ENCODE measurements at regions not wholly inside any gene's neighbourhood (a gene's known extent, or its start where the extent isn't known, plus 50 kb on each side); places are given as distances from the start of the nearest gene placed in this dataset.

- no peak overlapping the region for H3K27ac ChIP-seq (ENCODE audit: low read depth, low read length)
- H3K9ac ChIP-seq (ENCODE audit: low read depth in 1 of 3, low read length in 3 of 3), result no peak overlapping the region
- H3K36me3 ChIP-seq (ENCODE audit: control insufficient read depth in 3 of 3, insufficient read depth in 3 of 3, low read length in 3 of 3), result no peaks in the 10 kb centered on the region
- H3K4me1 ChIP-seq (ENCODE audit: control insufficient read depth in 3 of 3, insufficient read depth in 3 of 3, low read length in 3 of 3), result peaks cover 0 to 2% (median 0%) of the 10 kb centered on the region in 3 donors
- no peaks in the 10 kb centered on the region for H3K9me3 ChIP-seq (ENCODE audit: control insufficient read depth in 3 of 3, low read length in 3 of 3)
- no peak overlapping the region for H3K4me3 ChIP-seq (ENCODE audit: low read length in 3 of 3)
- H3K27me3 ChIP-seq (ENCODE audit: control insufficient read depth in 3 of 3, insufficient read depth in 3 of 3, low read length in 3 of 3), result no peaks in the 10 kb centered on the region
Observed at GRCh38 chr6:74287932-74288331, 591.9 kb downstream of the CD109 start.

DNA sequence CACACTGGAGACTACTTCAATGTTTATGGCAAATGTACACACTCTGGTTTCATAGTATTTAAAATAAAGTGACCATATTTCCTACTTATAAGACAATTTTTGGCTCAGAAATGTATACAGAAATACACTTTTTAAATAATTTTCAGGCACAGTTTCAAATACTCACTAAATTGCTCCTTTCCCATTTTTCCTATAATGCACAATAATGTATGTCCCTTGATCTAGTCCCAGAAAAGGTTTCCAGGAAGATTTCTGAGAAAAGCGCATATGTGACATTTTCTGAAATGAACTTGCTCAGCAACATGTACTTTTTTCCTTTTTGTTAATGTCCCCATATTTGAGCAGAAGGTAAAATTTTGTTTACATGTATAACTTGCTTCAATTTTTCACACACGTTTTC, 591.4 kb downstream of the CD109 start:
- Histone ChIP-seq H3K27ac (ENCODE audit: low read depth, low read length) (no peak overlapping the region), H3K4me1 (ENCODE audit: control insufficient read depth in 3 of 3, insufficient read depth in 3 of 3, low read length in 3 of 3) (peaks cover 0 to 2% (median 0%) of the 10 kb centered on the region in 3 donors), H3K9me3 (ENCODE audit: control insufficient read depth in 3 of 3, low read length in 3 of 3) (no peaks in the 10 kb centered on the region), H3K4me3 (ENCODE audit: low read length in 3 of 3) (no peak overlapping the region), H3K36me3 (ENCODE audit: control insufficient read depth in 3 of 3, insufficient read depth in 3 of 3, low read length in 3 of 3) (no peaks in the 10 kb centered on the region), H3K9ac (ENCODE audit: low read depth in 1 of 3, low read length in 3 of 3) (no peak overlapping the region), H3K27me3 (ENCODE audit: control insufficient read depth in 3 of 3, insufficient read depth in 3 of 3, low read length in 3 of 3) (no peaks in the 10 kb centered on the region)

DNA sequence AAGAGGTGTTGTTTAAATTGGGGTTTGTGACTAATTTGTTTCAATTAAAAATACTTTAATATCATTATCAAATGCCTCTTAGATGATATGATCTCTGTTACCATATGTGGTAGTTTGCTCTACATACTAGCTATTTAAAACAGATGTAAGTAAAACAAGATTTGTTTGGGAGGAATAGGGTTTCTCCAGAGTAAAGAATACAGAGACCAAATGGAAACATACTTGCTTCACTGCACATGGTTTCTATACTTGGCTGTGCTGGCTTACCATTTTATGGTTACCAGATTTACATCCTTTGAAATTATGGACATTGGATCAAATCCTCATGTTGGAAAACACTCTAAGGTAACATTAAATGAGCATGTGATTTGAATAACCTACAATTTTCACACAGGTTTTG, 588.3 kb downstream of the CD109 start:
- H3K36me3 ChIP-seq (ENCODE audit: control insufficient read depth in 3 of 3, insufficient read depth in 3 of 3, low read length in 3 of 3), result no peaks in the 10 kb centered on the region
- no peak overlapping the region for H3K9ac ChIP-seq (ENCODE audit: low read depth in 1 of 3, low read length in 3 of 3)
- H3K4me1 ChIP-seq (ENCODE audit: control insufficient read depth in 3 of 3, insufficient read depth in 3 of 3, low read length in 3 of 3), result peaks cover 0 to 2% (median 0%) of the 10 kb centered on the region in 3 donors
- H3K4me3 ChIP-seq (ENCODE audit: low read length in 3 of 3), result no peak overlapping the region
- no peak overlapping the region for H3K27ac ChIP-seq (ENCODE audit: low read depth, low read length)
- H3K27me3 ChIP-seq (ENCODE audit: control insufficient read depth in 3 of 3, insufficient read depth in 3 of 3, low read length in 3 of 3), result no peaks in the 10 kb centered on the region
- no peaks in the 10 kb centered on the region for H3K9me3 ChIP-seq (ENCODE audit: control insufficient read depth in 3 of 3, low read length in 3 of 3)

- H3K9ac ChIP-seq (ENCODE audit: low read depth in 1 of 3, low read length in 3 of 3), result no peak overlapping the region
Observed at GRCh38 chr6:74283532-74283931, 587.5 kb downstream of the CD109 start.

DNA sequence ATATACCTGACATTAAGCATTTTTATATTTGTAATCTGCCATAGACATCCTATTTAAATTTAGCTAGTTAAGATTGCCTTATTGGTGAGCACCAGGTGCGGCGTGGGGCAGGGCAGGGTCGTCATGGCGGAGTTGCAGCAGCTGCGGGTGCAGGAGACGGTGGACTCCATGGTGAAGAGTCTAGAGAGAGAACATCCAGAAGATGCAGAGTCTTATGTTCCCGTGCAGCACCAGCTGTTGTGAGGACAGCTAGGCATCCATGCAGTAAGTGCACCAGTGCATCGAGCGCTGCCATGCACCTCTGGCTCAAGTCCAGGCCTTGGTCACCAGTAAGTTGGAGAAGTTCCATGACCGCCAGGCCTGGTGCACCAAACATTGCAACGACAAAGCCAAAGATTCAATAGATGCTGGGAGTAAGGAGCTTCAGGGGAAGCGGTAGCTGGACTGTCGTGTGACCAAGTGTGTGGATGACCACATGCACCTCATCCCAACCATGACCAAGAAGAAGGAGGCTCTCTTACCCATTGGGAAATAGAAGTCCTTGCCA, 586.2 kb downstream of the CD109 start:
- no peaks in the 10 kb centered on the region for H3K9me3 ChIP-seq (ENCODE audit: control insufficient read depth in 3 of 3, low read length in 3 of 3)
- no peak overlapping the region for H3K27ac ChIP-seq (ENCODE audit: low read depth, low read length)
- H3K4me1 ChIP-seq (ENCODE audit: control insufficient read depth in 3 of 3, insufficient read depth in 3 of 3, low read length in 3 of 3), result peaks cover 0 to 8% (median 3%) of the 10 kb centered on the region in 3 donors
- H3K27me3 ChIP-seq (ENCODE audit: control insufficient read depth in 3 of 3, insufficient read depth in 3 of 3, low read length in 3 of 3), result no peaks in the 10 kb centered on the region
- no peaks in the 10 kb centered on the region for H3K36me3 ChIP-seq (ENCODE audit: control insufficient read depth in 3 of 3, insufficient read depth in 3 of 3, low read length in 3 of 3)
- H3K9ac ChIP-seq (ENCODE audit: low read depth in 1 of 3, low read length in 3 of 3), result no peak overlapping the region
- H3K4me3 ChIP-seq (ENCODE audit: low read length in 3 of 3), result no peak overlapping the region

More at GRCh38 chr6:74283532-74283931, 587.5 kb downstream of the CD109 start:
- Histone ChIP-seq H3K4me3 (ENCODE audit: low read length in 3 of 3) (no peak overlapping the region), H3K27ac (ENCODE audit: low read depth, low read length) (no peak overlapping the region), H3K9me3 (ENCODE audit: control insufficient read depth in 3 of 3, low read length in 3 of 3) (no peaks in the 10 kb centered on the region), H3K27me3 (ENCODE audit: control insufficient read depth in 3 of 3, insufficient read depth in 3 of 3, low read length in 3 of 3) (no peaks in the 10 kb centered on the region), H3K36me3 (ENCODE audit: control insufficient read depth in 3 of 3, insufficient read depth in 3 of 3, low read length in 3 of 3) (no peaks in the 10 kb centered on the region), H3K4me1 (ENCODE audit: control insufficient read depth in 3 of 3, insufficient read depth in 3 of 3, low read length in 3 of 3) (peaks cover 0 to 1% (median 0%) of the 10 kb centered on the region in 3 donors)

DNA sequence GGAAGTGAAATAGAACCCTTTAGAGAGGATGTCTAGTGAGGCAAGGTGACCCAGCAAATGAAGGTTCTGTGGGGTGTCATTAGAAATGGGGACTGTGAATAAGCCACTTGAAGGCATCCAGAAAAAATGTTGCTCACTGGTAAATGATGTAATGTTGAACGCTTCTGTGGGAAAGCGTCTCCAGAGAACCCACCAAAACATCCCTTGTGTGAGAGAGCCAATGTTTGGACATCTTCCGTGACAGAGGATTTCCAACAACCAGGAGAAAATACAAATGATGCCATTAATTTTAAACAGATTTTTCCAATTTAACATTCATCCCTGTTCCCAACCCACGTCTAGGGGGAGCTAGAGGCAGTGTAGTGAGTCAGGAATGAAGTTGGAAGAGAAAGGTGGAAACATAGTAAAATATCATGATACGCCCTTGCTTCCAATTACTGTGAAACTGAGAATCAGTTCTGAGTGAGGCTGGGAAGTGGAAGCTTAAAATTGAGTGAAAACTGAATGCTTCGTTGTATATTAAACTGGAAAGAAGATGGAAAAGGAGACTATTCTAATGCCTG, 584.2 kb downstream of the CD109 start:
- H3K4me3 ChIP-seq (ENCODE audit: low read length in 3 of 3), result no peak overlapping the region
- no peaks in the 10 kb centered on the region for H3K27me3 ChIP-seq (ENCODE audit: control insufficient read depth in 3 of 3, insufficient read depth in 3 of 3, low read length in 3 of 3)
- H3K4me1 ChIP-seq (ENCODE audit: control insufficient read depth in 3 of 3, insufficient read depth in 3 of 3, low read length in 3 of 3), result peaks cover 0 to 8% (median 3%) of the 10 kb centered on the region in 3 donors
- no peaks in the 10 kb centered on the region for H3K36me3 ChIP-seq (ENCODE audit: control insufficient read depth in 3 of 3, insufficient read depth in 3 of 3, low read length in 3 of 3)
- no peak overlapping the region for H3K9ac ChIP-seq (ENCODE audit: low read depth in 1 of 3, low read length in 3 of 3)
- no peak overlapping the region for H3K27ac ChIP-seq (ENCODE audit: low read depth, low read length)
- no peaks in the 10 kb centered on the region for H3K9me3 ChIP-seq (ENCODE audit: control insufficient read depth in 3 of 3, low read length in 3 of 3)

DNA sequence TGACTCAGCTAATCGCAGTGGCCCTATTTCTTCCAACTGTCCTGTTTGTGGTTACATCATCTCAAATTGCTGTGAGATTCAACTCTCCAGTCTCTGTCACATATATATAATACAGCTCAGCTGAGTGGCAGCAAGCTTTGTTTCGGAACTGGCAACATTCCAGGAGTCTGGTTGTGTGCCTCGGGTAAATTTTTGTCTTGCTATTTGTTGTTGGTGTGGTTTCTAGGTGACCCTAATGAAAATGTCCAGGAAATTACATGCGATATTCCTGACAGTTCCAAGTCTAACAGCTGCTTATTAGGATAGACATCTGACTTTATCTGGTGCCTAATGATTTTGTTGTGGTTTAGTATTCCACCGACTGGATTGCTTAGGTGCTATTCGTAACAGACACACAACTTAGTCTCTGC, 581.8 kb downstream of the CD109 start:
- no peak overlapping the region for H3K27ac ChIP-seq (ENCODE audit: low read depth, low read length)
- no peaks in the 10 kb centered on the region for H3K27me3 ChIP-seq (ENCODE audit: control insufficient read depth in 3 of 3, insufficient read depth in 3 of 3, low read length in 3 of 3)
- H3K4me1 ChIP-seq (ENCODE audit: control insufficient read depth in 3 of 3, insufficient read depth in 3 of 3, low read length in 3 of 3), result peaks cover 0 to 8% (median 3%) of the 10 kb centered on the region in 3 donors
- no peaks in the 10 kb centered on the region for H3K36me3 ChIP-seq (ENCODE audit: control insufficient read depth in 3 of 3, insufficient read depth in 3 of 3, low read length in 3 of 3)
- no peaks in the 10 kb centered on the region for H3K9me3 ChIP-seq (ENCODE audit: control insufficient read depth in 3 of 3, low read length in 3 of 3)
- no peak overlapping the region for H3K4me3 ChIP-seq (ENCODE audit: low read length in 3 of 3)
- H3K9ac ChIP-seq (ENCODE audit: low read depth in 1 of 3, low read length in 3 of 3), result no peak overlapping the region

- H3K27me3 ChIP-seq (ENCODE audit: control insufficient read depth in 3 of 3, insufficient read depth in 3 of 3, low read length in 3 of 3), result no peaks in the 10 kb centered on the region
- peaks cover 0 to 8% (median 3%) of the 10 kb centered on the region in 3 donors for H3K4me1 ChIP-seq (ENCODE audit: control insufficient read depth in 3 of 3, insufficient read depth in 3 of 3, low read length in 3 of 3)
- H3K36me3 ChIP-seq (ENCODE audit: control insufficient read depth in 3 of 3, insufficient read depth in 3 of 3, low read length in 3 of 3), result no peaks in the 10 kb centered on the region
- H3K27ac ChIP-seq (ENCODE audit: low read depth, low read length), result no peak overlapping the region
- no peak overlapping the region for H3K4me3 ChIP-seq (ENCODE audit: low read length in 3 of 3)
- H3K9me3 ChIP-seq (ENCODE audit: control insufficient read depth in 3 of 3, low read length in 3 of 3), result no peaks in the 10 kb centered on the region
- H3K9ac ChIP-seq (ENCODE audit: low read depth in 1 of 3, low read length in 3 of 3), result no peak overlapping the region
Observed at GRCh38 chr6:74273541-74273940, 577.5 kb downstream of the CD109 start.

- no peak overlapping the region for H3K4me3 ChIP-seq (ENCODE audit: low read length in 3 of 3)
- H3K9me3 ChIP-seq (ENCODE audit: control insufficient read depth in 3 of 3, low read length in 3 of 3), result no peaks in the 10 kb centered on the region
- no peak overlapping the region for H3K27ac ChIP-seq (ENCODE audit: low read depth, low read length)
- H3K9ac ChIP-seq (ENCODE audit: low read depth in 1 of 3, low read length in 3 of 3), result no peak overlapping the region
- H3K27me3 ChIP-seq (ENCODE audit: control insufficient read depth in 3 of 3, insufficient read depth in 3 of 3, low read length in 3 of 3), result no peaks in the 10 kb centered on the region
- H3K36me3 ChIP-seq (ENCODE audit: control insufficient read depth in 3 of 3, insufficient read depth in 3 of 3, low read length in 3 of 3), result no peaks in the 10 kb centered on the region
- no peaks in the 10 kb centered on the region for H3K4me1 ChIP-seq (ENCODE audit: control insufficient read depth in 3 of 3, insufficient read depth in 3 of 3, low read length in 3 of 3)
Observed at GRCh38 chr6:74269600-74269858, 573.5 kb downstream of the CD109 start.

DNA sequence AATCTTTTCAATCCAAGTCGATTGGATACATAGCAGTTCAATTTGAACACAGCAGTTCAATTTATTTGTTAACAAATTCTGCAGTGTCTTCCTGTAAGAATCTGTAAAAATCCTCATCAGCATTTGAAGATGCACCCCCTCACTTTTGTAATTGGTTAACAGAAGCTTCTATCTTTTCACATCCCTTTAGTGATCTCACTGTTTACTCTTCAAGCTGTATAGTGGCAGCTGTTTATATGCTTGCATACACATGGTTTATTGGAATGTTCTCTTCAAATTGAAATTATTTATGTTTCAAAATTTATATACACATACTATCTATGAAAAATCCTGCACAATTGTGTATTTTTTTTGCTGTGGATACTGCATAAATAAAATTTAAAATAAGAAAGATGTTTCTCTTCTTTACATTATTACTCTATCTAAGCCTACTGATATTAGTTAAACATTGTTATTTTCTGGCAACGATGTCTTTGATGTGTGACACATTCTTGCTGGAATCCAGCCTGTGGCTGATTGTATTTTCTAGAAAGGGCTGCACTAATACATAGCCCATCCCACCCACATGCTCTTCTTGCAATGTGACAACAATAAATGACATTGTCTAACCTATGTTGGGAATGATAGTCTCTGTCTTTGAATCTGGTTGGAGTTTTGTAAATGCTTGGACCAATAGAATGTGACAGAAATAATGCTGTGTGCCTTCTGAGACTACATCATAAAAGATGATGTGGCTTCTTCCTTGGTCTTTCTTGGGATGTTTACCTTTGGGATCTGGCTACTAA, 573.0 kb downstream of the CD109 start:
- Histone ChIP-seq H3K27ac (ENCODE audit: low read depth, low read length) (no peak overlapping the region), H3K36me3 (ENCODE audit: control insufficient read depth in 3 of 3, insufficient read depth in 3 of 3, low read length in 3 of 3) (no peaks in the 10 kb centered on the region)

More for the DNA sequence above, 573.0 kb downstream of the CD109 start:
- Histone ChIP-seq H3K9ac (ENCODE audit: low read depth in 1 of 3, low read length in 3 of 3) (no peak overlapping the region), H3K4me3 (ENCODE audit: low read length in 3 of 3) (no peak overlapping the region), H3K27me3 (ENCODE audit: control insufficient read depth in 3 of 3, insufficient read depth in 3 of 3, low read length in 3 of 3) (no peaks in the 10 kb centered on the region), H3K4me1 (ENCODE audit: control insufficient read depth in 3 of 3, insufficient read depth in 3 of 3, low read length in 3 of 3) (no peaks in the 10 kb centered on the region), H3K9me3 (ENCODE audit: control insufficient read depth in 3 of 3, low read length in 3 of 3) (no peaks in the 10 kb centered on the region)

Data from skeletal muscle tissue (tissue), 3 donors.